GM23338 (cell line): ENCODE measurements at regions not wholly inside any gene's neighbourhood (a gene's known extent, or its start where the extent isn't known, plus 50 kb on each side); places are given as distances from the start of the nearest gene placed in this dataset.

Experiments
- CREB1 ChIP-seq: fragments of 250-450 bp; sonication (Bioruptor Pico); IDR thresholded peaks from 2 replicates; pipeline ENCODE4 v1.5.0; 2020; ENCODE audit warnings: low read depth, mild to moderate bottlenecking, moderate library complexity
- CTCF ChIP-seq, 2 experiments: fragments of 200-600 bp in 1 of 2; sonication (generic) in 1 of 2; conservative IDR thresholded peaks; 2 replicates each; pipeline versions ENCODE4 v1.5.1 to v1.6.1; 2016 to 2017; ENCODE audit warnings: antibody characterized with exemption in 2 of 2, low read depth in 2 of 2, mild to moderate bottlenecking in 2 of 2, moderate library complexity in 1 of 2
- EZH2 ChIP-seq: fragments of 200-600 bp; sonication (generic); IDR thresholded peaks from one replicate; pipeline ENCODE4 v1.8.0; 2017; ENCODE audit warnings: antibody characterized with exemption, mild to moderate bottlenecking, low read depth; ENCODE audit not compliant: unreplicated experiment
- EZH2phosphoT487 ChIP-seq: fragments of 200-600 bp; sonication (generic); IDR thresholded peaks from one replicate; pipeline ENCODE4 v1.8.1; 2018; ENCODE audit warnings: antibody characterized with exemption; ENCODE audit not compliant: unreplicated experiment
- JUNB ChIP-seq: IDR thresholded peaks from one replicate; pipeline ENCODE4 v1.6.1; 2016; ENCODE audit warnings: antibody characterized with exemption; ENCODE audit not compliant: unreplicated experiment
- NANOG ChIP-seq: IDR thresholded peaks from 2 replicates; pipeline ENCODE4 v1.6.1; 2016; ENCODE audit warnings: antibody characterized with exemption, borderline replicate concordance
- POLR2AphosphoS5 ChIP-seq: IDR thresholded peaks from 2 replicates; pipeline ENCODE4 v1.6.1; 2016; ENCODE audit warnings: antibody characterized with exemption, low read depth
- REST ChIP-seq: IDR thresholded peaks from one replicate; pipeline ENCODE4 v1.6.1; 2018; ENCODE audit warnings: antibody characterized with exemption; ENCODE audit not compliant: unreplicated experiment
- STAT1 ChIP-seq: IDR thresholded peaks from one replicate; pipeline ENCODE4 v1.6.1; 2016; ENCODE audit warnings: antibody characterized with exemption; ENCODE audit not compliant: unreplicated experiment
- ZNF331 ChIP-seq: fragments of 250-450 bp; sonication (Bioruptor Pico); IDR thresholded peaks from 2 replicates; pipeline ENCODE4 v1.5.0; 2020; ENCODE audit warnings: low read depth, mild to moderate bottlenecking, moderate library complexity
- ZNF462 ChIP-seq: fragments of 250-450 bp; sonication (Bioruptor Pico); IDR thresholded peaks from 2 replicates; pipeline ENCODE4 v1.5.0; 2020; ENCODE audit warnings: mild to moderate bottlenecking, moderate library complexity

GRCh38 chr2:18750672-18751554, 161.5 kb upstream of the NT5C1B start:
- TF ChIP-seq CTCF (conservative IDR thresholded peaks at IDR 0.05; ENCODE audit: low read depth in 2 of 2) = no peak
- no peak for TF ChIP-seq EZH2
- no peak for TF ChIP-seq CREB1 (CRISPR knock-in tag)
- no peak for TF ChIP-seq REST
- TF ChIP-seq EZH2phosphoT487 = no peak
- TF ChIP-seq POLR2AphosphoS5 = no peak
- no peak for TF ChIP-seq JUNB
- no peak for TF ChIP-seq NANOG
- TF ChIP-seq ZNF462 (CRISPR knock-in tag) = no peak
- TF ChIP-seq ZNF331 (CRISPR knock-in tag) = no peak
- TF ChIP-seq STAT1 = no peak
